GM12874 (cell line): ENCODE measurements at regions not wholly inside any gene's neighbourhood (a gene's known extent, or its start where the extent isn't known, plus 50 kb on each side); places are given as distances from the start of the nearest gene placed in this dataset.

ENCODE experiments used
- CTCF ChIP-seq: IDR thresholded peaks from 2 replicates; pipeline ENCODE4 v1.5.1; 2011; ENCODE audit warnings: low read depth, mild to moderate bottlenecking, control low read depth, low read length, moderate library complexity; ENCODE audit not compliant: insufficient read depth

- TF ChIP-seq CTCF, result no peak
These were observed 191.1 kb upstream of the NR5A2 start for GRCh38 chr1:199836430-199836829.

- TF ChIP-seq CTCF, result no peak
These were observed 190.2 kb upstream of the NR5A2 start for GRCh38 chr1:199837321-199837720.

- no peak for TF ChIP-seq CTCF
These were observed 183.6 kb upstream of the NR5A2 start for GRCh38 chr1:199843861-199844260.

GRCh38 chr1:199847021-199847420, 180.5 kb upstream of the NR5A2 start:
- no peak for TF ChIP-seq CTCF

- TF ChIP-seq CTCF, result no peak
These were observed 175.9 kb upstream of the NR5A2 start for GRCh38 chr1:199851439-199852140.

- no peak for TF ChIP-seq CTCF
These were observed 172.7 kb upstream of the NR5A2 start for GRCh38 chr1:199854686-199855321.

GRCh38 chr1:199855580-199855979, 171.9 kb upstream of the NR5A2 start:
- TF ChIP-seq CTCF, result no peak
